ENCODE measurements at regions not wholly inside any gene's neighbourhood (a gene's known extent, or its start where the extent isn't known, plus 50 kb on each side); places are given as distances from the start of the nearest gene placed in this dataset.
"Not testable (repeated sequence)": the region's sequence is repeated elsewhere in the genome, so short reads cannot be mapped to it uniquely, and the experiment has no call there.

- no peak for DNase-seq
Measured at GRCh38 chr4:31022702-31023101, 302.5 kb downstream of the PCDH7 start.

GRCh38 chr4:31023109-31023508 lies 302.9 kb downstream of the PCDH7 start:
- no peak for DNase-seq

- DNase-seq: no peak
Measured at GRCh38 chr4:31023742-31024141, 303.6 kb downstream of the PCDH7 start.

GRCh38 chr4:31024781-31025180 lies 304.6 kb downstream of the PCDH7 start:
- DNase-seq: not testable (repeated sequence)

GRCh38 chr4:31026256-31026655 lies 306.1 kb downstream of the PCDH7 start:
- DNase-seq: no peak

- DNase-seq: no peak
Measured at GRCh38 chr4:31034550-31034949, 314.4 kb downstream of the PCDH7 start.

- DNase-seq: no peak
Measured at GRCh38 chr4:31035761-31036160, 315.6 kb downstream of the PCDH7 start.

- no peak for DNase-seq
Measured at GRCh38 chr4:31037703-31038102, 317.5 kb downstream of the PCDH7 start.

GRCh38 chr4:31039382-31039781 lies 319.2 kb downstream of the PCDH7 start:
- DNase-seq: no peak

- no peak for DNase-seq
Measured at GRCh38 chr4:31040106-31040505, 319.9 kb downstream of the PCDH7 start.

- DNase-seq: no peak
Measured at GRCh38 chr4:31041385-31041784, 321.2 kb downstream of the PCDH7 start.

- no peak for DNase-seq
Measured at GRCh38 chr4:31041853-31042252, 321.7 kb downstream of the PCDH7 start.

GRCh38 chr4:31043382-31044062 lies 323.4 kb downstream of the PCDH7 start:
- no peak for DNase-seq

GRCh38 chr4:31045151-31045550 lies 325.0 kb downstream of the PCDH7 start:
- DNase-seq: no peak

- no peak for DNase-seq
Measured at GRCh38 chr4:31045724-31046318, 325.7 kb downstream of the PCDH7 start.

GRCh38 chr4:31051151-31051550 lies 331.0 kb downstream of the PCDH7 start:
- no peak for DNase-seq

GRCh38 chr4:31051565-31051964 lies 331.4 kb downstream of the PCDH7 start:
- DNase-seq: no peak

GRCh38 chr4:31052519-31052918 lies 332.4 kb downstream of the PCDH7 start:
- DNase-seq: no peak

- DNase-seq: no peak
Measured at GRCh38 chr4:31053451-31053850, 333.3 kb downstream of the PCDH7 start.

GRCh38 chr4:31054295-31054694 lies 334.1 kb downstream of the PCDH7 start:
- DNase-seq: no peak

- DNase-seq: no peak
Measured at GRCh38 chr4:31058656-31059055, 338.5 kb downstream of the PCDH7 start.

GRCh38 chr4:31059753-31060522 lies 339.8 kb downstream of the PCDH7 start:
- no peak for DNase-seq

- DNase-seq: no peak
Measured at GRCh38 chr4:31065086-31065485, 344.9 kb downstream of the PCDH7 start.

Data from stimulated activated CD8-positive, alpha-beta memory T cell treated with anti-CD3 and anti-CD28 coated beads, Interleukin-4, amount 100 ng/mL, for 48 hours (primary cell).